IMR-90 (cell line): ENCODE measurements at regions not wholly inside any gene's neighbourhood (a gene's known extent, or its start where the extent isn't known, plus 50 kb on each side); places are given as distances from the start of the nearest gene placed in this dataset.
A peak's percentile ranks its signal among the peaks of the same experiment; 100 is the strongest.

Source experiments
- ATAC-seq: fragments of 200-7000 bp; cut with Tn5 transposase; 2 replicates; pipeline ENCODE4 v1.9.1; 2020; ENCODE audit warnings: low read depth, mild to moderate bottlenecking, moderate library complexity
- BruUV-seq: library from RNA; stranded (reverse); fragments of 400-500 nt; replicated peaks from 2 replicates; lab custom pipeline; 2021; lab: Mats Ljungman, UMichigan
- CTCF ChIA-PET: fragments of 300-600 bp; formaldehyde crosslinking; extraction: SDS; loops from one replicate; lab custom pipeline; 2021; ENCODE audit warnings: antibody characterized with exemption; lab: Yijun Ruan, JAX
- POLR2A ChIA-PET: fragments of 300-600 bp; sonication (Branson Sonifier 250); formaldehyde crosslinking; loops from one replicate; lab custom pipeline; 2022; ENCODE audit warnings: antibody characterized with exemption; ENCODE audit not compliant: unreplicated experiment; lab: Charles Lee
- DNase-seq: peaks from one replicate; pipeline ENCODE4 v3.0.0; 2013
- H2AFZ ChIP-seq: replicated peaks from 2 replicates; pipeline ENCODE3; 2013; ENCODE audit warnings: low read length, mild to moderate bottlenecking; ENCODE audit not compliant: poor library complexity
- H2AK5ac ChIP-seq: 2 replicates; pipeline ENCODE4 v1.6.1; 2013; ENCODE audit warnings: low read depth, low read length, inconsistent platforms
- H2AK9ac ChIP-seq: replicated peaks from 2 replicates; pipeline ENCODE3; 2013; ENCODE audit warnings: mild to moderate bottlenecking, low read depth, low read length, moderate library complexity; ENCODE audit not compliant: poor library complexity
- H2BK120ac ChIP-seq: 2 replicates; pipeline ENCODE4 v1.6.1; 2013; ENCODE audit warnings: low read depth, low read length, inconsistent platforms
- H2BK15ac ChIP-seq: 3 replicates; pipeline ENCODE4 v1.6.1; 2013; ENCODE audit warnings: low read depth, low read length, inconsistent platforms
- H2BK20ac ChIP-seq: 2 replicates; pipeline ENCODE4 v1.6.1; 2013; ENCODE audit warnings: low read depth, mild to moderate bottlenecking, inconsistent platforms, low read length, moderate library complexity
- H2BK5ac ChIP-seq: 2 replicates; pipeline ENCODE4 v1.6.1; 2013; ENCODE audit warnings: mild to moderate bottlenecking, low read depth, low read length, inconsistent platforms; ENCODE audit not compliant: poor library complexity, severe bottlenecking
- H3K14ac ChIP-seq: replicated peaks from 2 replicates; pipeline ENCODE4 v1.6.1; 2013; ENCODE audit warnings: low read depth, low read length, inconsistent platforms
- H3K18ac ChIP-seq: 2 replicates; pipeline ENCODE4 v1.6.1; 2013; ENCODE audit warnings: low read depth, low read length, control low read depth
- H3K23ac ChIP-seq: 2 replicates; pipeline ENCODE4 v1.6.1; 2013; ENCODE audit warnings: low read depth, low read length, inconsistent platforms
- H3K27ac ChIP-seq: 2 replicates; pipeline ENCODE4 v1.5.1; 2013; ENCODE audit warnings: mild to moderate bottlenecking, control low read depth, low read length; ENCODE audit not compliant: insufficient read depth
- H3K27me3 ChIP-seq: 2 replicates; pipeline ENCODE4 v1.6.1; 2013; ENCODE audit warnings: low read length; ENCODE audit not compliant: control insufficient read depth, insufficient read depth
- H3K36me3 ChIP-seq: 2 replicates; pipeline ENCODE4 v1.6.1; 2013; ENCODE audit warnings: low read length, mixed read lengths; ENCODE audit not compliant: control insufficient read depth, insufficient read depth
- H3K4ac ChIP-seq: 2 replicates; pipeline ENCODE4 v1.6.1; 2013; ENCODE audit warnings: low read depth, low read length, inconsistent platforms
- H3K4me1 ChIP-seq: 2 replicates; pipeline ENCODE4 v1.6.1; 2013; ENCODE audit warnings: low read length, mixed read lengths; ENCODE audit not compliant: control insufficient read depth, insufficient read depth
- H3K4me2 ChIP-seq: 2 replicates; pipeline ENCODE4 v1.6.1; 2013; ENCODE audit warnings: low read depth, mild to moderate bottlenecking, control low read depth, low read length, moderate library complexity
- H3K4me3 ChIP-seq: 2 replicates; pipeline ENCODE4 v1.5.1; 2013; ENCODE audit warnings: low read depth, mild to moderate bottlenecking, control low read depth, low read length, moderate library complexity; ENCODE audit not compliant: insufficient read depth
- H3K56ac ChIP-seq: 2 replicates; pipeline ENCODE4 v1.6.1; 2013; ENCODE audit warnings: low read length, inconsistent platforms; ENCODE audit not compliant: insufficient read depth; ENCODE audit errors: extremely low read depth
- H3K79me1 ChIP-seq, 2 experiments: 2 replicates each; pipeline ENCODE4 v1.6.1; 2013; ENCODE audit warnings: low read length in 2 of 2, inconsistent platforms in 1 of 2, low read depth in 1 of 2
- H3K9ac ChIP-seq: 2 replicates; pipeline ENCODE4 v1.6.1; 2013; ENCODE audit warnings: low read depth, low read length, control low read depth
- H3K9me1 ChIP-seq: 2 replicates; pipeline ENCODE4 v1.6.1; 2013; ENCODE audit warnings: low read length, inconsistent platforms; ENCODE audit not compliant: insufficient read depth
- H3K9me3 ChIP-seq: 2 replicates; pipeline ENCODE4 v1.6.1; 2013; ENCODE audit warnings: low read length; ENCODE audit not compliant: control insufficient read depth, insufficient read depth
- H4K20me1 ChIP-seq: 2 replicates; pipeline ENCODE4 v1.6.1; 2013; ENCODE audit warnings: low read length, inconsistent platforms; ENCODE audit not compliant: insufficient read depth
- H4K5ac ChIP-seq: 2 replicates; pipeline ENCODE4 v1.6.1; 2013; ENCODE audit warnings: mild to moderate bottlenecking, low read depth, low read length, control low read depth
- H4K8ac ChIP-seq, 2 experiments: 2 replicates each; pipeline ENCODE4 v1.6.1; 2013; ENCODE audit warnings: low read depth in 2 of 2, low read length in 2 of 2, control low read depth in 1 of 2, inconsistent platforms in 1 of 2
- H4K91ac ChIP-seq: 2 replicates; pipeline ENCODE4 v1.6.1; 2013; ENCODE audit warnings: low read depth, low read length, inconsistent platforms; ENCODE audit not compliant: insufficient read depth
- CEBPB ChIP-seq: IDR thresholded peaks from 2 replicates; pipeline ENCODE4 v1.6.1; 2012; ENCODE audit warnings: low read depth, low read length, improper control_type of control experiment
- CHD1 ChIP-seq: IDR thresholded peaks from 2 replicates; pipeline ENCODE4 v1.6.1; 2012; ENCODE audit warnings: low read depth, low read length, improper control_type of control experiment
- ELK1 ChIP-seq: fragments of 150-350 bp; IDR thresholded peaks from 2 replicates; pipeline ENCODE4 v1.6.1; 2016; ENCODE audit warnings: low read depth, mild to moderate bottlenecking, low read length, moderate library complexity, borderline replicate concordance
- FOS ChIP-seq: fragments of 150-350 bp; IDR thresholded peaks from 2 replicates; pipeline ENCODE4 v1.6.1; 2016; ENCODE audit warnings: low read depth, low read length
- MXI1 ChIP-seq: IDR thresholded peaks from 2 replicates; pipeline ENCODE4 v1.6.1; 2012; ENCODE audit warnings: low read depth, mild to moderate bottlenecking, low read length, moderate library complexity, borderline replicate concordance
- NFE2L2 ChIP-seq: fragments of 150-350 bp; IDR thresholded peaks from 2 replicates; pipeline ENCODE4 v1.6.1; 2016; ENCODE audit warnings: low read depth, mild to moderate bottlenecking, low read length
- RAD21 ChIP-seq: IDR thresholded peaks from 2 replicates; pipeline ENCODE4 v1.6.1; 2012; ENCODE audit warnings: low read length, improper control_type of control experiment
- RCOR1 ChIP-seq: IDR thresholded peaks from 2 replicates; pipeline ENCODE4 v1.6.1; 2012; ENCODE audit warnings: mild to moderate bottlenecking, low read length, improper control_type of control experiment; ENCODE audit not compliant: insufficient replicate concordance
- RFX5 ChIP-seq: IDR thresholded peaks from 2 replicates; pipeline ENCODE4 v1.8.0; 2012; ENCODE audit warnings: low read depth, mild to moderate bottlenecking, low read length, moderate library complexity
- SMC3 ChIP-seq: fragments of 150-350 bp; IDR thresholded peaks from 2 replicates; pipeline ENCODE4 v1.6.1; 2016; ENCODE audit warnings: low read depth, mild to moderate bottlenecking, antibody characterized with exemption, low read length, moderate library complexity
- WGBS, 2 experiments: methylation state at CpG; one replicate each; pipeline versions ENCODE4 v1.1.5 to v1.1.7; 2013; ENCODE audit warnings: missing lambda C conversion rate in 2 of 2; ENCODE audit not compliant: insufficient read length in 1 of 2; ENCODE audit errors: extremely low coverage in 2 of 2; 5-methylcytosine and 5-hydroxymethylcytosine counted together
- dilution Hi-C: fragments of 300-500 bp; cut with HindIII; formaldehyde crosslinking; loops from one replicate; pipeline ENCODE4 v1.14.3; 2018; ENCODE audit warnings: low sequenced_read_pairs; ENCODE audit not compliant: unreplicated experiment
- in situ Hi-C: fragments of 300-500 bp; cut with MboI; formaldehyde crosslinking; loops from 3 replicates; pipeline ENCODE4 v1.14.3; 2019; ENCODE audit warnings: low sequenced_read_pairs, inconsistent platforms, mixed read lengths
- intact Hi-C: fragments of 100-400 bp; cut with micrococcal nuclease; formaldehyde crosslinking; loops from 2 replicates; pipeline ENCODE4 v1.10.0; 2022
- TF ChIP-seq, protein P1 (sequence below): fragments of 150-350 bp; IDR thresholded peaks from 2 replicates; pipeline ENCODE4 v1.6.1; 2017; ENCODE audit warnings: mild to moderate bottlenecking, antibody characterized with exemption, low read length, low read depth

GRCh38 chr2:234841321-234842015 lies 110.3 kb upstream of the SH3BP4 start:
- no peak overlapping the region for H3K9ac ChIP-seq
- no peak overlapping the region; the same call in 1 of the 2 replicates for H3K27ac ChIP-seq
- H3K4me1 ChIP-seq = peaks cover 15% of the 10 kb centered on the region
- peak overlapping the region; percentile 35 for H2AFZ ChIP-seq
- H2BK20ac ChIP-seq = peak overlapping the region; percentile 60; the same call in 1 of the 2 replicates
- no peaks in the 10 kb centered on the region for H3K27me3 ChIP-seq
- H3K4me3 ChIP-seq = no peak overlapping the region
- H3K4ac ChIP-seq = peak overlapping the region; percentile 44
- dilution Hi-C loops (no loop called here), intact Hi-C loops (no loop called here), in situ Hi-C loops (no loop called here)
- ATAC-seq (no peak), DNase-seq (no peak)
- H2BK5ac ChIP-seq = no peak overlapping the region
- H3K36me3 ChIP-seq = no peaks in the 10 kb centered on the region
- ChIA-PET CTCF (interaction anchor here (0.7 to 1.0 kb wide), 2 partner anchors 9 to 208 kb away, joined by 3 read pairs; no protein-coding TSS in a partner anchor), POLR2A (interaction anchor here (0.6 kb wide), 1 partner anchor 42 kb away, joined by 3 read pairs; no protein-coding TSS in a partner anchor)
- H4K91ac ChIP-seq = peak overlapping the region; percentile 68
- no peaks in the 10 kb centered on the region for H3K9me3 ChIP-seq
- no peak overlapping the region; the same call in 1 of the 2 replicates for H3K56ac ChIP-seq
- H3K79me1 ChIP-seq = no peaks in the 10 kb centered on the region; a peak in 1 of 4 replicates
- H2AK9ac ChIP-seq = peak overlapping the region; percentile 2
- no peaks in the 10 kb centered on the region for H4K20me1 ChIP-seq
- peak overlapping the region; percentile 79 for H2AK5ac ChIP-seq
- WGBS, 2 experiments = 83% methylated on average over 1 of the region's 6 CpGs; no CpG with 5 or more reads in 1 of the 2 experiments
- H4K5ac ChIP-seq = 0 out of 2 replicates have a peak overlapping the region, but pooled peaks have one; percentile 37
- H2BK120ac ChIP-seq = peak overlapping the region; percentile 81
- peak overlapping the region; percentile 84; the same call in 2 of the 3 replicates for H2BK15ac ChIP-seq
- no TSS peak for BruUV-seq
- no peak overlapping the region; the same call in 1 of the 2 replicates for H3K23ac ChIP-seq
- no peak overlapping the region for H3K4me2 ChIP-seq
- H3K9me1 ChIP-seq = peaks cover 6% of the 10 kb centered on the region
- H3K18ac ChIP-seq = peak overlapping the region; percentile 69
- H4K8ac ChIP-seq = peak overlapping the region; percentile 32 to 33; a peak in 1 of 4 replicates
- 0 out of 2 replicates have a peak overlapping the region, but pooled peaks have one; percentile 58 for H3K14ac ChIP-seq
- TF ChIP-seq CEBPB = no peak
- no peak for TF ChIP-seq NFE2L2
- TF ChIP-seq, protein P1, sequence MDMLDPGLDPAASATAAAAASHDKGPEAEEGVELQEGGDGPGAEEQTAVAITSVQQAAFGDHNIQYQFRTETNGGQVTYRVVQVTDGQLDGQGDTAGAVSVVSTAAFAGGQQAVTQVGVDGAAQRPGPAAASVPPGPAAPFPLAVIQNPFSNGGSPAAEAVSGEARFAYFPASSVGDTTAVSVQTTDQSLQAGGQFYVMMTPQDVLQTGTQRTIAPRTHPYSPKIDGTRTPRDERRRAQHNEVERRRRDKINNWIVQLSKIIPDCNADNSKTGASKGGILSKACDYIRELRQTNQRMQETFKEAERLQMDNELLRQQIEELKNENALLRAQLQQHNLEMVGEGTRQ = no peak
- TF ChIP-seq ELK1 = no peak
- no peak for TF ChIP-seq RFX5
- TF ChIP-seq FOS = no peak
- TF ChIP-seq RAD21 = no peak
- TF ChIP-seq CHD1 = no peak
- no peak for TF ChIP-seq RCOR1
- no peak for TF ChIP-seq SMC3
- no peak for TF ChIP-seq MXI1
